ENCODE measurements at regions not wholly inside any gene's neighbourhood (a gene's known extent, or its start where the extent isn't known, plus 50 kb on each side); places are given as distances from the start of the nearest gene placed in this dataset.

- H3K4me3 ChIP-seq (ENCODE audit: control insufficient read depth in 2 of 3, extremely low read depth in 1 of 3, insufficient read depth in 2 of 3, low read depth in 1 of 3, low read length in 3 of 3): no peak overlapping the region
- FAIRE-seq: no peak
- DNase-seq (ENCODE audit: low read depth, low spot score): no peak
- H3K9ac ChIP-seq (ENCODE audit: control insufficient read depth, extremely low read depth, insufficient read depth, low read length): no peak overlapping the region
- no peak overlapping the region for H2AFZ ChIP-seq (ENCODE audit: control insufficient read depth, low read length)
- no peaks in the 10 kb centered on the region for H3K4me1 ChIP-seq (ENCODE audit: control insufficient read depth, extremely low read depth, insufficient read depth, low read length)
- H3K27me3 ChIP-seq (ENCODE audit: control insufficient read depth, extremely low read depth, insufficient read depth, low read length): peaks cover 24% of the 10 kb centered on the region
- H3K9me3 ChIP-seq (ENCODE audit: control insufficient read depth, low read depth, low read length): no peaks in the 10 kb centered on the region
- no peak overlapping the region for H3K27ac ChIP-seq (ENCODE audit: control insufficient read depth, insufficient read depth, low read length)
- H4K20me1 ChIP-seq (ENCODE audit: control insufficient read depth, extremely low read depth, insufficient read depth, low read length): no peaks in the 10 kb centered on the region
- no peaks in the 10 kb centered on the region for H3K79me2 ChIP-seq (ENCODE audit: control insufficient read depth, insufficient read depth, low read length)
- no peaks in the 10 kb centered on the region for H3K9me1 ChIP-seq (ENCODE audit: control insufficient read depth, extremely low read depth, insufficient read depth, low read length)
- dilution Hi-C loops (cut with MboI; ENCODE audit: extremely low pct_ligation_motif_present, low sequenced_read_pairs): no loop called here
- TF ChIP-seq CTCF (optimal IDR thresholded peaks at IDR 0.05 in 1 of 3, IDR thresholded peaks at IDR 0.05 in 1 of 3, conservative IDR thresholded peaks at IDR 0.05 in 1 of 3; ENCODE audit: extremely low read depth in 1 of 3, insufficient read depth in 2 of 3, low read length in 3 of 3) (no peak), EZH2 (IDR thresholded peaks at IDR 0.05; ENCODE audit: low read length) (no peak)
- no peaks in the 10 kb centered on the region for H3K36me3 ChIP-seq (ENCODE audit: control insufficient read depth in 2 of 2, extremely low read depth in 1 of 2, insufficient read depth in 2 of 2, low read length in 2 of 2)
- H3K4me2 ChIP-seq (ENCODE audit: control insufficient read depth, extremely low read depth, insufficient read depth, low read depth, low read length): no peak overlapping the region
Observed at GRCh38 chr22:27164781-27165503, 507.6 kb downstream of the MIAT start.

- Histone ChIP-seq H3K27me3 (ENCODE audit: control insufficient read depth, extremely low read depth, insufficient read depth, low read length) (peaks cover 27% of the 10 kb centered on the region), H3K27ac (ENCODE audit: control insufficient read depth, insufficient read depth, low read length) (no peak overlapping the region), H3K9me1 (ENCODE audit: control insufficient read depth, extremely low read depth, insufficient read depth, low read length) (no peaks in the 10 kb centered on the region), H2AFZ (ENCODE audit: control insufficient read depth, low read length) (no peak overlapping the region), H3K36me3 (ENCODE audit: control insufficient read depth in 2 of 2, extremely low read depth in 1 of 2, insufficient read depth in 2 of 2, low read length in 2 of 2) (no peaks in the 10 kb centered on the region), H3K4me1 (ENCODE audit: control insufficient read depth, extremely low read depth, insufficient read depth, low read length) (no peaks in the 10 kb centered on the region), H4K20me1 (ENCODE audit: control insufficient read depth, extremely low read depth, insufficient read depth, low read length) (no peaks in the 10 kb centered on the region), H3K9ac (ENCODE audit: control insufficient read depth, extremely low read depth, insufficient read depth, low read length) (no peak overlapping the region), H3K4me3 (ENCODE audit: control insufficient read depth in 2 of 3, extremely low read depth in 1 of 3, insufficient read depth in 2 of 3, low read depth in 1 of 3, low read length in 3 of 3) (no peak overlapping the region), H3K79me2 (ENCODE audit: control insufficient read depth, insufficient read depth, low read length) (no peaks in the 10 kb centered on the region), H3K9me3 (ENCODE audit: control insufficient read depth, low read depth, low read length) (no peaks in the 10 kb centered on the region), H3K4me2 (ENCODE audit: control insufficient read depth, extremely low read depth, insufficient read depth, low read depth, low read length) (no peak overlapping the region)
- FAIRE-seq (no peak), DNase-seq (ENCODE audit: low read depth, low spot score) (no peak)
- dilution Hi-C loops (cut with MboI; ENCODE audit: extremely low pct_ligation_motif_present, low sequenced_read_pairs): no loop called here
- no peak for TF ChIP-seq CTCF (optimal IDR thresholded peaks at IDR 0.05 in 1 of 3, IDR thresholded peaks at IDR 0.05 in 1 of 3, conservative IDR thresholded peaks at IDR 0.05 in 1 of 3; ENCODE audit: extremely low read depth in 1 of 3, insufficient read depth in 2 of 3, low read length in 3 of 3)
Observed at GRCh38 chr22:27168681-27169080, 511.3 kb downstream of the MIAT start.

Data from keratinocyte (primary cell).